ENCODE measurements at regions not wholly inside any gene's neighbourhood (a gene's known extent, or its start where the extent isn't known, plus 50 kb on each side); places are given as distances from the start of the nearest gene placed in this dataset.

DNA sequence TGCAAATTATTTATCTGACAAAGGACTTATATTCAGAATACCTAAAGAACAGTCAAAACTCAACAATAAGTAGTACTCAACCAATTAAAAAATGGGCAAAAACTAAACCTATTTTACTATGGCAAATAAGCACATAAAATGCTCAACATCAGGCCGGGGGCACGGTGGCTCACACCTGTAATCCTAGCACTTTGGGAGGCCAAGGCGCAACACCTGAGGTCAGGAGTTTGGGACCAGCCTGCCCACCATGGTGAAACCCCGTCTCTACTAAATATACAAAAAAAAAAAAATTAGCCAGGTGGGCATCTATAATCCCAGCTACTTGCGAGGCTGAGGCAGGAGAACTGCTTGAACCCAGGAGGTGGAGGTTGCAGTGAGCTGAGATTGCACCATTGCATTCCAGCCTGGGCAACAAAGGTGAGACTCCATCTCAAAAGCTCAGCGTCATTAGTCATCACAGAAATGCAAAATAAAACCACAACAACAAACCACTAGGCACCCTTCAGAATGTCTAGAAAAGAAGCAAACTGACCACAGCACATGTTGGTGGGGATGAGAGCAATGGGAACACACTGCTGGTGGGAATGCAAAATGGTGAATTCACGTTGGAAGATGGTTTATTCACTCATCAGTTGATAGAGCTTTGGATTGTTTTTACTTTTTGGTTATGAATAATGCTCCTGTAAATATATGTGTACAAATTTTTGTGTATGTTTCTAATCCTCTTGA is 180.6 kb upstream of the SOX1 start:
- Mint-ChIP-seq H3K4me3 (no peak overlapping the region), H3K27me3 (ENCODE audit: low read depth, poor library complexity) (peaks cover 50% of the 10 kb centered on the region), H3K9me3 (peaks cover 13% of the 10 kb centered on the region), H3K36me3 (ENCODE audit: low read depth) (no peaks in the 10 kb centered on the region), H3K4me1 (no peaks in the 10 kb centered on the region), H3K27ac (no peak overlapping the region)
- TF ChIP-seq, protein P1, sequence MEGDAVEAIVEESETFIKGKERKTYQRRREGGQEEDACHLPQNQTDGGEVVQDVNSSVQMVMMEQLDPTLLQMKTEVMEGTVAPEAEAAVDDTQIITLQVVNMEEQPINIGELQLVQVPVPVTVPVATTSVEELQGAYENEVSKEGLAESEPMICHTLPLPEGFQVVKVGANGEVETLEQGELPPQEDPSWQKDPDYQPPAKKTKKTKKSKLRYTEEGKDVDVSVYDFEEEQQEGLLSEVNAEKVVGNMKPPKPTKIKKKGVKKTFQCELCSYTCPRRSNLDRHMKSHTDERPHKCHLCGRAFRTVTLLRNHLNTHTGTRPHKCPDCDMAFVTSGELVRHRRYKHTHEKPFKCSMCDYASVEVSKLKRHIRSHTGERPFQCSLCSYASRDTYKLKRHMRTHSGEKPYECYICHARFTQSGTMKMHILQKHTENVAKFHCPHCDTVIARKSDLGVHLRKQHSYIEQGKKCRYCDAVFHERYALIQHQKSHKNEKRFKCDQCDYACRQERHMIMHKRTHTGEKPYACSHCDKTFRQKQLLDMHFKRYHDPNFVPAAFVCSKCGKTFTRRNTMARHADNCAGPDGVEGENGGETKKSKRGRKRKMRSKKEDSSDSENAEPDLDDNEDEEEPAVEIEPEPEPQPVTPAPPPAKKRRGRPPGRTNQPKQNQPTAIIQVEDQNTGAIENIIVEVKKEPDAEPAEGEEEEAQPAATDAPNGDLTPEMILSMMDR (IDR thresholded peaks at IDR 0.05): no peak
- no peak for DNase-seq

DNA sequence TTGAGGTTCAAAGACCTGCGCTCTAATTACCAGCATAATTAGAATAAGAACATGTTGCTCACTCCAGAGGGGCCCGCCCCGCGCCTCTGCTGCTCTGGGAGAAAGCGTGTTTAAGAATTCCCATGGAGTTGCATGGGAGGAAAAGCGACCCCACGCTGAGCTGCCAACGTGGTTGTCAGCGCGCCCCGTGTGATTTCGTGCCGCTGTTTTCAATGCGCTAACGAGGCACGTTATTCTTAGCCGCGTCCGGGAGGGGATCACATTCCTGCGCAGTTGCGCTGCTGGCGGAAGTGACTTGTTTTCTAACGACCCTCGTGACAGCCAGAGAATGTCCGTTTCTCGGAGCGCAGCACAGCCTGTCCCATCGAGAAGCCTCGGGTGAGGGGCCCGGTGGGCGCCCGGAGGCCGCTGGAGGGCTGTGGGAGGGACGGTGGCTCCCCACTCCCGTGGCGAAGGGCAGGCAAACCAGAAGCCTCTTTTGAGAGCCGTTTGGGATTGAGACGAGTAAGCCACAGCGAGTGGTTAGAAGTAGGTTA is 173.8 kb upstream of the SOX1 start:
- H3K4me3 Mint-ChIP-seq: peak overlapping the region; percentile 83
- H3K27me3 Mint-ChIP-seq (ENCODE audit: low read depth, poor library complexity): peaks cover 64% of the 10 kb centered on the region
- peaks cover 26% of the 10 kb centered on the region for H3K9me3 Mint-ChIP-seq
- peak; percentile 77 for DNase-seq
- H3K4me1 Mint-ChIP-seq: peaks cover 50% of the 10 kb centered on the region
- TF ChIP-seq, protein P1 (IDR thresholded peaks at IDR 0.05): no peak
- H3K36me3 Mint-ChIP-seq (ENCODE audit: low read depth): no peaks in the 10 kb centered on the region
- H3K27ac Mint-ChIP-seq: peak overlapping the region; percentile 37

DNA sequence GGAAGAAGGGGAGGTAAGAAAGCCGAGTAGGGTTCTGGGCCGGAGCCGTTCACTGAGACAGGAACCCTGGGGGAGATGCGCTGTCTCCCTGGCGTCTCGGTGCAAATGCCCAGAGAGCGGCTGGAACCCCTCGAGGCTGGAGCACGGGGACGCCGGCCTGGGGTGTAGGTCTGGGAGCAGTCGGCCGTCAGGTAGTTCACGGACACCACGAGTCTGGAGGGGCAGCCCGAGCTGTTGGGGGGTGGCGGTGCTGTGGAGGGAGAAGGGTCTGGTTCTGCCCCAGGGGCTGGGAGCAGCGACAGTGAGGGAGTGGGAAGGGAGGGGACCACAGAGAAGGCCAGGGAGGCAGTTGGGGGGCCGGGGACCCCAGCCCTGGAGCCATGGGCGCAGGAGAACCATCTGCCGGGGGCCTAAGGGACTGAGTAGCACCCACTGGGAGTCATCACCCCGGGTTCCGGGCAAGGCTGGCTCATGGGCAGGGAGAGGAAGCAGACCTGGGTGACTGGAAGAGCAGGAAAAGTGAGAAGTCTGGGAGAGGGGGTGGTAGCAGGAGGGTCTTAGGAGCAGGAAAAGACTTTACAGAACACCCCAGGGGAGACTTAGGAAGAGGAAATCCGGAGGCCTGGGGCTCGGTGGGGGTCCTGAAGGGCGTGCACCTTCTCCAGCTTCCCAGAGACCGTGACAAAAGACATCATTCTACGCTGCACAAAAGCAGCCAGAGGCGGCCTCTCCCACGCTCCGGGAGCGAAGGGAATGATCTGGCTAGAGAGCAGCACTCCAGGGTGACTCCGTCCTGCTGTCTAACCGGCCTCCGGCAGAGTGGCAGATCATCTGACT is 173.1 kb upstream of the SOX1 start:
- H3K36me3 Mint-ChIP-seq (ENCODE audit: low read depth): no peaks in the 10 kb centered on the region
- H3K9me3 Mint-ChIP-seq: peaks cover 26% of the 10 kb centered on the region
- peak overlapping the region; percentile 91 for H3K27ac Mint-ChIP-seq
- H3K27me3 Mint-ChIP-seq (ENCODE audit: low read depth, poor library complexity): peaks cover 63% of the 10 kb centered on the region
- TF ChIP-seq, protein P1 (IDR thresholded peaks at IDR 0.05): no peak
- H3K4me1 Mint-ChIP-seq: peaks cover 50% of the 10 kb centered on the region
- H3K4me3 Mint-ChIP-seq: peak overlapping the region; percentile 83
- DNase-seq: peak; percentile 55

DNA sequence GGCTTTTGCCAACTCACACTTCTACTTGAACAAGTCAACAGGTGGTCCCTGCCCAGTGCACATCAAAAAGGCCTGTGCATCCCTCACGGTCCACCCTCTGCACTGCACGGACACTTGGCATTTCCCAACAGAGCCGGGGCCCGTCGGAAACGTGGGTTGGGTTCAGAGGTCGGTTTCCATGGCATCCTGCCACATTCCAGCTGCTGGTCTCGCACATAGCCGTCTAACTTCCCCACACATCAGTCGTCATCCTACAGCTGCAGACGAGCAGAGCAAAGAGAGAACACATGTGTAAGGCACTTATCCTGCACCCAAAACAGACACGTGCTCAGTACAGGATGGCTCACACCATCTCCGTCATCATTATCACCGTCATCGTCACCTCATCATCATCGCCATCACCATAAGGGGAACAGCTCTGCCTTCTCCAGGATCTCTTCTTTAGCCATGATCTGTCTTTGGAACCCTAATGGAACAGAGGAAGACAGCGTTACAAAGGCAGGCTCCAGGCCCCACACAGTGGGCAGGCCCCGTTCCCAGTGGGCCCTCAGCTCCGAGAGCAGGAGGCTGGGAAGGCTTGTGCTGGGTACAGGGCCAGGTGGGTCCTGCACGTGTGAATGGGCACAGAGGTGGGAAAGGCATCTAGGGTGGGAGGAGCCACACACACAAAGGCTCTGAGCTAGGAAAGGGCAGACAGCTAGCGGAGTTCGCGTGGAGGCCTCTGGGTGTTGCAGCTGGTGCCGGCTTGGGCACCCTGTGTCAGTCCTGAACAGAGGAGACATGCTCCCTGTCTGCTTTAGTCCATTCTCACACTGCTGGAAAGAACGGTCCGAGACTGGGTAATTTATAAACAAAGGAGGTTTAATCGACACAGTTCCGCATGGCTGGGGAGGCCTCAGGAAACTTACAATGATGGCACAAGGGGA is 170.8 kb upstream of the SOX1 start:
- Mint-ChIP-seq H3K27ac (peak overlapping the region; percentile 37), H3K4me1 (peaks cover 66% of the 10 kb centered on the region), H3K4me3 (no peak overlapping the region), H3K36me3 (ENCODE audit: low read depth) (no peaks in the 10 kb centered on the region), H3K27me3 (ENCODE audit: low read depth, poor library complexity) (peaks cover 44% of the 10 kb centered on the region), H3K9me3 (peaks cover 16% of the 10 kb centered on the region)
- TF ChIP-seq, protein P1 (IDR thresholded peaks at IDR 0.05): no peak
- DNase-seq: no peak

- Mint-ChIP-seq H3K27me3 (ENCODE audit: low read depth, poor library complexity) (peaks cover 33% of the 10 kb centered on the region), H3K36me3 (ENCODE audit: low read depth) (no peaks in the 10 kb centered on the region), H3K9me3 (peaks cover 7% of the 10 kb centered on the region), H3K4me3 (no peak overlapping the region), H3K4me1 (peaks cover 74% of the 10 kb centered on the region), H3K27ac (no peak overlapping the region)
- no peak for DNase-seq
- TF ChIP-seq, protein P1 (IDR thresholded peaks at IDR 0.05): no peak
Observed at GRCh38 chr13:111897178-111897845, 169.6 kb upstream of the SOX1 start.
